OCI-LY7 (cell line): ENCODE measurements at regions not wholly inside any gene's neighbourhood (a gene's known extent, or its start where the extent isn't known, plus 50 kb on each side); places are given as distances from the start of the nearest gene placed in this dataset.

Experiments
- EZH2phosphoT487 ChIP-seq: fragments of 200-600 bp; sonication (generic); IDR thresholded peaks from 2 replicates; pipeline ENCODE4 v1.6.1; 2018; ENCODE audit warnings: low read depth, borderline replicate concordance, mild to moderate bottlenecking, mixed run types, antibody characterized with exemption, low read length, moderate library complexity, mixed read lengths
- TF ChIP-seq, protein P1 (sequence below): fragments of 200-600 bp; sonication (generic); conservative IDR thresholded peaks from 2 replicates; pipeline ENCODE4 v1.5.1; 2014; ENCODE audit warnings: mild to moderate bottlenecking, antibody characterized with exemption, low read length, moderate library complexity, mixed read lengths

DNA sequence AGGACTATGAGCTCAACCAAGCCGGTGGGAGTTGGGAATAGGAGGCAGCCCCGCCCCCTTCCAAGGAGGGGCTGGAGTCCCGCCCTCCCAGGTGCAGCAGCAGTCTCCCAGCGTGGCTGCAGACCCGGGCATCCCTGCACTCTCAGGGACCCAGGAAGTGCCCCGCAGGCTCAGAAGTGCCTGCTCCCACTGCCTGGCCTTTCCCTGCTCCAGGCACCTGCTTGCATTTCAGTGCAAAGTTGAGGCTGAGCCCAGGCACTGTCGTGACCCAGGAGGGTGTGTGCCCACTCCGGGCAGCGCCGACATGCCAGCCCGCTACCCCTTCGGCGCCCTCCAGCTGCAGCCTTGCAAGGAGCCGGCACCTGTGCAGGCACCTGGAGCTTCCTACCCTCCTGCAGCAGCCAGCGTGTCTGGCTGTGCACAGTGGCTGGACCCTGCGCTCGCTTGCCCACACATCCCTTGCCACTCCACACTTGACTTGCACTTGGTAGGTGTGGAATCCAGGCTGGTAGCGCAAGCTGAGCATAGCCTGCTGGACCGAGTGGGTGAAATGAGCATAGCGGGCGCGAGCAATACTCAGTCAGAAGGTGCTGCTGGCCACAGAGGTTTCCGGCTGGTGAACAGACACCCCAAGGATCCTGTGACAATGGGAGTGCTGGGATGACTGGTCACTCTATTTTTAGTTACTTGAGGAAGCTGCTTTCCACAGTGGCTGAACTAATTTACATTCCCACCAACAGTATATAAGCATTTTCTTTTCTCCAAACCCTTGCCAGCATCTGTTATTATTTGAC lies 236.3 kb downstream of the PCDH10 start:
- TF ChIP-seq, protein P1, sequence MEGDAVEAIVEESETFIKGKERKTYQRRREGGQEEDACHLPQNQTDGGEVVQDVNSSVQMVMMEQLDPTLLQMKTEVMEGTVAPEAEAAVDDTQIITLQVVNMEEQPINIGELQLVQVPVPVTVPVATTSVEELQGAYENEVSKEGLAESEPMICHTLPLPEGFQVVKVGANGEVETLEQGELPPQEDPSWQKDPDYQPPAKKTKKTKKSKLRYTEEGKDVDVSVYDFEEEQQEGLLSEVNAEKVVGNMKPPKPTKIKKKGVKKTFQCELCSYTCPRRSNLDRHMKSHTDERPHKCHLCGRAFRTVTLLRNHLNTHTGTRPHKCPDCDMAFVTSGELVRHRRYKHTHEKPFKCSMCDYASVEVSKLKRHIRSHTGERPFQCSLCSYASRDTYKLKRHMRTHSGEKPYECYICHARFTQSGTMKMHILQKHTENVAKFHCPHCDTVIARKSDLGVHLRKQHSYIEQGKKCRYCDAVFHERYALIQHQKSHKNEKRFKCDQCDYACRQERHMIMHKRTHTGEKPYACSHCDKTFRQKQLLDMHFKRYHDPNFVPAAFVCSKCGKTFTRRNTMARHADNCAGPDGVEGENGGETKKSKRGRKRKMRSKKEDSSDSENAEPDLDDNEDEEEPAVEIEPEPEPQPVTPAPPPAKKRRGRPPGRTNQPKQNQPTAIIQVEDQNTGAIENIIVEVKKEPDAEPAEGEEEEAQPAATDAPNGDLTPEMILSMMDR: no peak
- TF ChIP-seq EZH2phosphoT487: no peak
